ENCODE measurements at regions not wholly inside any gene's neighbourhood (a gene's known extent, or its start where the extent isn't known, plus 50 kb on each side); places are given as distances from the start of the nearest gene placed in this dataset.
"Not testable (repeated sequence)": the region's sequence is repeated elsewhere in the genome, so short reads cannot be mapped to it uniquely, and the experiment has no call there.

GRCh38 chr11:44427432-44427831 lies 117.5 kb upstream of the ALX4 start:
- ATAC-seq (ENCODE audit: low FRiP score in 2 of 2): no peak
- WGBS, 2 donors: 49 to 52% methylated on average over 8 of the region's 8 CpGs
- Histone ChIP-seq H3K36me3 (no peaks in the 10 kb centered on the region), H3K4me3 (no peak overlapping the region), H3K27ac (no peak overlapping the region), H3K9me3 (no peaks in the 10 kb centered on the region), H3K4me1 (no peaks in the 10 kb centered on the region), H3K27me3 (no peaks in the 10 kb centered on the region)
- no peak for TF ChIP-seq POLR2AphosphoS5 (IDR thresholded peaks at IDR 0.05)
- no peak for TF ChIP-seq EP300 (IDR thresholded peaks at IDR 0.05)
- no peak for TF ChIP-seq CTCF (IDR thresholded peaks at IDR 0.05)
- no peak for TF ChIP-seq POLR2A (IDR thresholded peaks at IDR 0.05)
- DNase-seq: no peak

GRCh38 chr11:44430140-44430539 lies 120.2 kb upstream of the ALX4 start:
- Histone ChIP-seq H3K4me3 (no peak overlapping the region), H3K4me1 (no peaks in the 10 kb centered on the region), H3K36me3 (no peaks in the 10 kb centered on the region), H3K9me3 (no peaks in the 10 kb centered on the region), H3K27ac (no peak overlapping the region), H3K27me3 (no peaks in the 10 kb centered on the region)
- no peak for ATAC-seq (ENCODE audit: low FRiP score in 2 of 2)
- 49 to 58% methylated on average over 3 of the region's 3 CpGs for WGBS, 2 donors
- TF ChIP-seq POLR2A (IDR thresholded peaks at IDR 0.05) (no peak), EP300 (IDR thresholded peaks at IDR 0.05) (no peak), POLR2AphosphoS5 (IDR thresholded peaks at IDR 0.05) (no peak), CTCF (IDR thresholded peaks at IDR 0.05) (no peak)
- no peak for DNase-seq

- Histone ChIP-seq H3K4me3 (no peak overlapping the region), H3K4me1 (no peaks in the 10 kb centered on the region), H3K36me3 (no peaks in the 10 kb centered on the region), H3K27ac (no peak overlapping the region), H3K27me3 (no peaks in the 10 kb centered on the region), H3K9me3 (no peaks in the 10 kb centered on the region)
- ATAC-seq (ENCODE audit: low FRiP score in 2 of 2): no peak
- DNase-seq: no peak
- TF ChIP-seq POLR2AphosphoS5 (IDR thresholded peaks at IDR 0.05) (no peak), CTCF (IDR thresholded peaks at IDR 0.05) (no peak), POLR2A (IDR thresholded peaks at IDR 0.05) (no peak), EP300 (IDR thresholded peaks at IDR 0.05) (no peak)
- 59 to 77% methylated on average over 2 of the region's 2 CpGs for WGBS, 2 donors
These were observed 124.3 kb upstream of the ALX4 start for GRCh38 chr11:44434191-44434590.

- ATAC-seq (ENCODE audit: low FRiP score in 2 of 2): no peak
These were observed 127.2 kb upstream of the ALX4 start for GRCh38 chr11:44437122-44437521.

GRCh38 chr11:44442893-44443673 lies 122.4 kb upstream of the CD82 start:
- H3K4me3 ChIP-seq; DNase-seq; H3K36me3 ChIP-seq; ATAC-seq (ENCODE audit: low FRiP score in 2 of 2); H3K9me3 ChIP-seq; H3K4me1 ChIP-seq; H3K27ac ChIP-seq; H3K27me3 ChIP-seq: not testable (repeated sequence)
- WGBS, 2 donors: 80 to 87% methylated on average over 4 of the region's 4 CpGs

More at GRCh38 chr11:44437122-44437521, 127.2 kb upstream of the ALX4 start:
- no peaks in the 10 kb centered on the region for H3K9me3 ChIP-seq
- no peak overlapping the region for H3K27ac ChIP-seq
- H3K4me1 ChIP-seq: no peaks in the 10 kb centered on the region
- H3K27me3 ChIP-seq: no peaks in the 10 kb centered on the region
- TF ChIP-seq CTCF (IDR thresholded peaks at IDR 0.05): no peak
- no peak for TF ChIP-seq POLR2A (IDR thresholded peaks at IDR 0.05)
- TF ChIP-seq POLR2AphosphoS5 (IDR thresholded peaks at IDR 0.05): no peak
- no peak for TF ChIP-seq EP300 (IDR thresholded peaks at IDR 0.05)
- no peak for DNase-seq
- 40 to 50% methylated on average over 1 of the region's 1 CpG for WGBS, 2 donors
- no peak overlapping the region for H3K4me3 ChIP-seq
- H3K36me3 ChIP-seq: no peaks in the 10 kb centered on the region

Data from upper lobe of left lung (tissue), 6 donors.